Neural cell (in vitro differentiated cells): ENCODE measurements at regions not wholly inside any gene's neighbourhood (a gene's known extent, or its start where the extent isn't known, plus 50 kb on each side); places are given as distances from the start of the nearest gene placed in this dataset.

ENCODE experiments used
- H2AFZ ChIP-seq: fragments of 200-600, 300-800 bp; sonication (generic), shearing (Covaris generic); 2 replicates; pipeline ENCODE4 v1.6.0; 2014; ENCODE audit warnings: low read depth, mild to moderate bottlenecking, antibody characterized with exemption, low read length, moderate library complexity
- H3F3A ChIP-seq: fragments of 200-600 bp; shearing (Covaris generic); 2 replicates; pipeline ENCODE4 v1.6.1; 2016; ENCODE audit warnings: mild to moderate bottlenecking, moderate library complexity, mixed read lengths, antibody characterized with exemption, low read length; ENCODE audit not compliant: insufficient read depth, poor library complexity, severe bottlenecking
- H3K27ac ChIP-seq: fragments of 200-600, 300-800 bp; sonication (generic), shearing (Covaris generic); 2 replicates; pipeline ENCODE4 v1.5.1; 2014; ENCODE audit warnings: mild to moderate bottlenecking, low read length, moderate library complexity
- H3K27me3 ChIP-seq: fragments of 300-800, 200-600 bp; sonication (generic), shearing (Covaris generic); 2 replicates; pipeline ENCODE4 v1.6.0; 2014; ENCODE audit warnings: mild to moderate bottlenecking, low read depth, low read length, moderate library complexity; ENCODE audit not compliant: insufficient read depth
- H3K36me3 ChIP-seq: fragments of 300-800, 200-600 bp; sonication (generic), shearing (Covaris generic); 2 replicates; pipeline ENCODE4 v1.5.1; 2014; ENCODE audit warnings: mild to moderate bottlenecking, antibody characterized with exemption, low read length, moderate library complexity; ENCODE audit not compliant: insufficient read depth
- H3K4me2 ChIP-seq: fragments of 300-800, 200-600 bp; sonication (generic), shearing (Covaris generic); 2 replicates; pipeline ENCODE4 v1.6.0; 2014; ENCODE audit warnings: mild to moderate bottlenecking, low read length
- H3K4me3 ChIP-seq: fragments of 300-800, 200-600 bp; sonication (generic), shearing (Covaris generic); 2 replicates; pipeline ENCODE4 v1.5.1; 2014; ENCODE audit warnings: mild to moderate bottlenecking, low read length, moderate library complexity
- H3K79me2 ChIP-seq: fragments of 200-600 bp; shearing (Covaris generic); replicated peaks from 2 replicates; pipeline ENCODE4 v1.6.0; 2014; ENCODE audit warnings: mild to moderate bottlenecking, low read length, moderate library complexity; ENCODE audit not compliant: insufficient read depth
- H3K9ac ChIP-seq: fragments of 300-800, 200-600 bp; sonication (generic), shearing (Covaris generic); 2 replicates; pipeline ENCODE4 v1.6.1; 2016; ENCODE audit warnings: mild to moderate bottlenecking, low read length, mixed read lengths
- H3K9me2 ChIP-seq: fragments of 200-600 bp; shearing (Covaris generic); 2 replicates; pipeline ENCODE4 v1.6.1; 2016; ENCODE audit warnings: mild to moderate bottlenecking, low read length, mixed read lengths; ENCODE audit not compliant: insufficient read depth
- H3K9me3 ChIP-seq: fragments of 200-600, 300-800 bp; sonication (generic), shearing (Covaris generic); 2 replicates; pipeline ENCODE4 v1.6.1; 2016; ENCODE audit warnings: mild to moderate bottlenecking, mixed run types, low read length, moderate library complexity, mixed read lengths
- H4K20me1 ChIP-seq: fragments of 200-600 bp; shearing (Covaris generic); 2 replicates; pipeline ENCODE4 v1.6.1; 2016; ENCODE audit warnings: mild to moderate bottlenecking, mixed run types; ENCODE audit not compliant: insufficient read depth
- EP300 ChIP-seq: fragments of 450-650 bp; conservative IDR thresholded peaks from 2 replicates; pipeline ENCODE4 v1.6.1; 2014; ENCODE audit warnings: antibody characterized with exemption, mild to moderate bottlenecking, moderate library complexity; ENCODE audit not compliant: poor library complexity, severe bottlenecking
- EZH2 ChIP-seq: fragments of 200-600, 300-800 bp; shearing (Covaris generic), sonication (generic); IDR thresholded peaks from 2 replicates; pipeline ENCODE4 v1.6.1; 2014; ENCODE audit warnings: antibody characterized with exemption, low read length, borderline replicate concordance, mild to moderate bottlenecking; ENCODE audit not compliant: insufficient read depth, poor library complexity, severe bottlenecking
- MXI1 ChIP-seq: fragments of 450-650 bp; conservative IDR thresholded peaks from 2 replicates; pipeline ENCODE4 v1.6.1; 2014; ENCODE audit warnings: antibody characterized with exemption, mild to moderate bottlenecking; ENCODE audit not compliant: poor library complexity, severe bottlenecking
- POLR2AphosphoS5 ChIP-seq: IDR thresholded peaks from 2 replicates; pipeline ENCODE4 v1.6.1; 2012
- RAD21 ChIP-seq: fragments of 450-650 bp; conservative IDR thresholded peaks from 2 replicates; pipeline ENCODE4 v1.6.1; 2014; ENCODE audit warnings: antibody characterized with exemption, mild to moderate bottlenecking, moderate library complexity
- REST ChIP-seq: IDR thresholded peaks from 2 replicates; pipeline ENCODE4 v1.6.1; 2012; ENCODE audit warnings: borderline replicate concordance
- SMC3 ChIP-seq: fragments of 450-650 bp; conservative IDR thresholded peaks from 2 replicates; pipeline ENCODE4 v1.6.1; 2014; ENCODE audit warnings: antibody characterized with exemption, mild to moderate bottlenecking, moderate library complexity; ENCODE audit not compliant: poor library complexity
- TAF1 ChIP-seq: IDR thresholded peaks from 2 replicates; pipeline ENCODE4 v1.6.1; 2012; ENCODE audit warnings: low read depth
- TF ChIP-seq, protein P1 (sequence below): fragments of 450-650 bp; IDR thresholded peaks from 2 replicates; pipeline ENCODE4 v1.5.1; 2014; ENCODE audit warnings: antibody characterized with exemption, mild to moderate bottlenecking, moderate library complexity; ENCODE audit not compliant: poor library complexity, severe bottlenecking

- TF ChIP-seq SMC3 (no peak), POLR2AphosphoS5 (no peak), REST (no peak), RAD21 (no peak), EP300 (no peak), EZH2 (no peak)
- TF ChIP-seq, protein P1, sequence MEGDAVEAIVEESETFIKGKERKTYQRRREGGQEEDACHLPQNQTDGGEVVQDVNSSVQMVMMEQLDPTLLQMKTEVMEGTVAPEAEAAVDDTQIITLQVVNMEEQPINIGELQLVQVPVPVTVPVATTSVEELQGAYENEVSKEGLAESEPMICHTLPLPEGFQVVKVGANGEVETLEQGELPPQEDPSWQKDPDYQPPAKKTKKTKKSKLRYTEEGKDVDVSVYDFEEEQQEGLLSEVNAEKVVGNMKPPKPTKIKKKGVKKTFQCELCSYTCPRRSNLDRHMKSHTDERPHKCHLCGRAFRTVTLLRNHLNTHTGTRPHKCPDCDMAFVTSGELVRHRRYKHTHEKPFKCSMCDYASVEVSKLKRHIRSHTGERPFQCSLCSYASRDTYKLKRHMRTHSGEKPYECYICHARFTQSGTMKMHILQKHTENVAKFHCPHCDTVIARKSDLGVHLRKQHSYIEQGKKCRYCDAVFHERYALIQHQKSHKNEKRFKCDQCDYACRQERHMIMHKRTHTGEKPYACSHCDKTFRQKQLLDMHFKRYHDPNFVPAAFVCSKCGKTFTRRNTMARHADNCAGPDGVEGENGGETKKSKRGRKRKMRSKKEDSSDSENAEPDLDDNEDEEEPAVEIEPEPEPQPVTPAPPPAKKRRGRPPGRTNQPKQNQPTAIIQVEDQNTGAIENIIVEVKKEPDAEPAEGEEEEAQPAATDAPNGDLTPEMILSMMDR, result no peak
- Histone ChIP-seq H3K27me3 (no peaks in the 10 kb centered on the region), H3K4me2 (no peak overlapping the region), H3K36me3 (no peaks in the 10 kb centered on the region), H4K20me1 (no peaks in the 10 kb centered on the region), H3F3A (no peaks in the 10 kb centered on the region), H3K4me3 (peak overlapping the region; percentile 6), H3K79me2 (no peaks in the 10 kb centered on the region), H3K9ac (no peak overlapping the region), H3K9me2 (no peaks in the 10 kb centered on the region), H3K9me3 (no peaks in the 10 kb centered on the region), H3K27ac (peak overlapping the region; percentile 51), H2AFZ (no peak overlapping the region)
These were observed 1008.8 kb upstream of the PABPC4L start for GRCh38 chr4:135210341-135210740.

DNA sequence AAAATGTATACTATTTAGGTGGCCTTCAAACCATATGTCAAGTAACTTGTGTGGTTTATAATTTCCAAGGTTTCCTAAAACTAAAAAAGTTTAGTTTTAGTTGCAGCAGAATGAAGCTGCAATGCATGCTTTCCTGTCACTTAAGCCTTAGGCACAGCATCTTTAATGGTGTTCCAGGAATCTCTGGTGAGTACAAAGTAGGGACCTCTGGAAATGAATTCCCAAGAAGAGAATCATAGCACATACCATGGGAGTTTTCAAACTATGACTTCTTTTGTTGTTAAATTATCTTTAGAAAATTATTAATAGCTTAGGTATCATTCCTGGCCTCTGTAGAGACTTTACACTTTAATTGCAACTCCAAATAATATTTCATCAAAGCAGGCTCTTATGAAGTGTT lies 1005.9 kb upstream of the PABPC4L start:
- TF ChIP-seq MXI1 (no peak), POLR2AphosphoS5 (no peak), TAF1 (no peak), EP300 (no peak), SMC3 (no peak), EZH2 (no peak)
- Histone ChIP-seq H3K27ac (no peak overlapping the region), H3K36me3 (no peaks in the 10 kb centered on the region), H3K27me3 (no peaks in the 10 kb centered on the region), H3K9ac (no peak overlapping the region), H3K79me2 (no peaks in the 10 kb centered on the region), H3K4me2 (no peak overlapping the region), H3K9me3 (no peaks in the 10 kb centered on the region), H3K9me2 (no peaks in the 10 kb centered on the region), H3K4me3 (no peak overlapping the region), H3F3A (no peaks in the 10 kb centered on the region), H2AFZ (no peak overlapping the region), H4K20me1 (no peaks in the 10 kb centered on the region)

DNA sequence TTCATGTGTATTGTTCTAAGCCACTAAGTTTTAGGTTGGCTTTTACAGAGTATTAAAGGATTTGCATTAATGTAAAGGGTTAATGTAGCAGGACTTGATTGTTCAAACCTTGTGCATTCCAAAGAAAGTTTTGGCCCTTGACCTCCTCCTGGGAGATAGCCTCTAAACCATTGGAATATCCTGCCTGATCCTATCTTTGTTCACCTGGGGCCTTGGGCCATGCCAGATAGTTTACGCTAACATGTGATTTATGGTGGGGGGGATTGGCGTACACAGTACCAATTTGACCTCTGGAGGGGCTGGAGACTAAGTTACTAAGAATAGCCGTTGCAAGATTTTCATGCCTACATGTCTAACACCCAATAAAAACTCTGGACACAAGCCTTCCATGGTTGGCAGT lies 1002.7 kb upstream of the PABPC4L start:
- Histone ChIP-seq H3K27ac (no peak overlapping the region), H3K9me2 (no peaks in the 10 kb centered on the region)
- TF ChIP-seq MXI1 (no peak), POLR2AphosphoS5 (no peak), RAD21 (no peak), TAF1 (no peak)

More for the DNA sequence above, 1002.7 kb upstream of the PABPC4L start:
- H3K4me2 ChIP-seq, result no peak overlapping the region
- H3K27me3 ChIP-seq, result no peaks in the 10 kb centered on the region
- H3K4me3 ChIP-seq, result no peak overlapping the region
- H3K79me2 ChIP-seq, result no peaks in the 10 kb centered on the region
- no peak overlapping the region for H3K9ac ChIP-seq
- H2AFZ ChIP-seq, result no peak overlapping the region
- no peaks in the 10 kb centered on the region for H3K9me3 ChIP-seq
- H4K20me1 ChIP-seq, result no peaks in the 10 kb centered on the region
- H3K36me3 ChIP-seq, result no peaks in the 10 kb centered on the region
- no peaks in the 10 kb centered on the region for H3F3A ChIP-seq
